SK-N-SH (cell line): ENCODE measurements at regions not wholly inside any gene's neighbourhood (a gene's known extent, or its start where the extent isn't known, plus 50 kb on each side); places are given as distances from the start of the nearest gene placed in this dataset.

ENCODE experiments used
- CTCF ChIA-PET: fragments of 300-600, 350-600 bp; formaldehyde crosslinking; extraction: SDS; loops from one replicate; lab custom pipeline; 2021; lab: Yijun Ruan, JAX
- POLR2A ChIA-PET: fragments of 350-600 bp; sonication (Branson Sonifier 250); formaldehyde crosslinking; extraction: SDS; loops from one replicate; lab custom pipeline; 2020; ENCODE audit warnings: antibody characterized with exemption, inconsistent platforms; lab: Yijun Ruan, JAX
- DNase-seq: peaks from one replicate; pipeline ENCODE4 v3.0.0; 2012
- H2AFZ ChIP-seq: fragments of 200-600 bp; sonication (generic); 2 replicates; pipeline ENCODE4 v1.8.1; 2016; ENCODE audit warnings: antibody characterized with exemption, mild to moderate bottlenecking, low read depth
- H3F3A ChIP-seq: fragments of 200-600 bp; sonication (generic); replicated peaks from 2 replicates; pipeline ENCODE3; 2016; ENCODE audit warnings: antibody characterized with exemption, mild to moderate bottlenecking; ENCODE audit not compliant: insufficient read depth
- H3K27ac ChIP-seq, 2 experiments: fragments of 200-500 bp in 1 of 2; fragments of 200-600 bp in 1 of 2; sonication (Bioruptor generic) in 1 of 2; sonication (generic), shearing (Covaris generic) in 1 of 2; 2 replicates each; pipeline versions ENCODE4 v1.5.1 to v1.6.1; 2014 to 2016; ENCODE audit warnings: low read depth in 2 of 2, inconsistent platforms in 1 of 2, low read length in 1 of 2, mild to moderate bottlenecking in 1 of 2, mixed read lengths in 1 of 2
- H3K27me3 ChIP-seq: fragments of 200-600 bp; sonication (generic), shearing (Covaris generic); 2 replicates; pipeline ENCODE4 v1.6.1; 2016; ENCODE audit warnings: mixed run types; ENCODE audit not compliant: insufficient read depth
- H3K36me3 ChIP-seq, 2 experiments: fragments of 200-500 bp in 1 of 2; fragments of 200-600 bp in 1 of 2; sonication (Bioruptor generic) in 1 of 2; sonication (generic) in 1 of 2; replicated peaks in 1 of 2; 2 replicates each; pipeline versions ENCODE3 to v1.5.1; 2014 to 2016; ENCODE audit warnings: low read length in 1 of 2, mild to moderate bottlenecking in 1 of 2; ENCODE audit not compliant: insufficient read depth in 2 of 2, control insufficient read depth in 1 of 2
- H3K4me1 ChIP-seq, 2 experiments: fragments of 200-500 bp in 1 of 2; fragments of 200-600 bp in 1 of 2; sonication (Bioruptor generic) in 1 of 2; sonication (generic), shearing (Covaris generic) in 1 of 2; 2 replicates each; pipeline versions ENCODE4 v1.5.1 to v1.6.1; 2014 to 2016; ENCODE audit warnings: low read depth in 1 of 2, low read length in 1 of 2, mixed run types in 1 of 2; ENCODE audit not compliant: insufficient read depth in 2 of 2, control insufficient read depth in 1 of 2
- H3K4me2 ChIP-seq: fragments of 200-600 bp; sonication (generic), shearing (Covaris generic); 2 replicates; pipeline ENCODE4 v1.6.1; 2017; ENCODE audit warnings: mixed run types
- H3K4me3 ChIP-seq, 2 experiments: fragments of 200-500 bp in 1 of 2; fragments of 200-600 bp in 1 of 2; sonication (Bioruptor generic) in 1 of 2; sonication (generic), shearing (Covaris generic) in 1 of 2; 2 replicates each; pipeline versions ENCODE4 v1.5.1 to v1.8.1; 2014 to 2016; ENCODE audit warnings: low read depth in 2 of 2, inconsistent platforms in 1 of 2, low read length in 1 of 2, mild to moderate bottlenecking in 1 of 2, mixed read lengths in 1 of 2, moderate library complexity in 1 of 2
- H3K79me2 ChIP-seq: fragments of 200-600 bp; sonication (generic); 2 replicates; pipeline ENCODE4 v1.8.1; 2017; ENCODE audit warnings: mild to moderate bottlenecking; ENCODE audit not compliant: insufficient read depth
- H3K9ac ChIP-seq: fragments of 200-600 bp; sonication (generic); 2 replicates; pipeline ENCODE4 v1.6.1; 2017; ENCODE audit warnings: mixed run types
- H3K9me2 ChIP-seq: fragments of 200-600 bp; sonication (generic); 2 replicates; pipeline ENCODE4 v1.6.1; 2017; ENCODE audit warnings: mixed run types
- H3K9me3 ChIP-seq: fragments of 200-600 bp; sonication (generic); 2 replicates; pipeline ENCODE4 v1.6.1; 2017; ENCODE audit warnings: mixed run types, mild to moderate bottlenecking, moderate library complexity
- H4K20me1 ChIP-seq: fragments of 200-600 bp; sonication (generic); 2 replicates; pipeline ENCODE4 v1.6.1; 2017; ENCODE audit warnings: mild to moderate bottlenecking, mixed run types; ENCODE audit not compliant: insufficient read depth
- EZH2phosphoT487 ChIP-seq: fragments of 200-600 bp; sonication (generic); IDR thresholded peaks from 2 replicates; pipeline ENCODE4 v1.6.1; 2017; ENCODE audit warnings: low read depth, mixed run types, mild to moderate bottlenecking, antibody characterized with exemption, moderate library complexity, borderline replicate concordance
- FOSL2 ChIP-seq: IDR thresholded peaks from 2 replicates; pipeline ENCODE4 v1.4.0; 2012; ENCODE audit warnings: low read depth, mild to moderate bottlenecking, moderate library complexity, borderline replicate concordance
- FOXJ3 ChIP-seq: sonication (generic); formaldehyde crosslinking; IDR thresholded peaks from 2 replicates; pipeline ENCODE4 v1.5.1; 2020; ENCODE audit warnings: mild to moderate bottlenecking, missing genetic modification reagents
- FOXM1 ChIP-seq: IDR thresholded peaks from 2 replicates; pipeline ENCODE4 v1.4.0; 2012; ENCODE audit warnings: low read depth, mild to moderate bottlenecking
- MEF2A ChIP-seq: IDR thresholded peaks from 2 replicates; pipeline ENCODE4 v1.4.0; 2012; ENCODE audit warnings: low read depth, borderline replicate concordance
- MXI1 ChIP-seq: IDR thresholded peaks from 2 replicates; pipeline ENCODE4 v1.6.1; 2012; ENCODE audit warnings: mild to moderate bottlenecking, low read depth, low read length, improper control_type of control experiment
- RCOR1 ChIP-seq: fragments of 150-350 bp; IDR thresholded peaks from 2 replicates; pipeline ENCODE4 v1.6.1; 2017; ENCODE audit warnings: antibody characterized with exemption, low read length
- SIN3A ChIP-seq: IDR thresholded peaks from 2 replicates; pipeline ENCODE4 v1.6.1; 2012; ENCODE audit warnings: low read depth, mild to moderate bottlenecking, low read length, moderate library complexity, borderline replicate concordance
- SMC3 ChIP-seq: IDR thresholded peaks from 2 replicates; pipeline ENCODE4 v1.6.1; 2012; ENCODE audit warnings: low read depth, low read length, improper control_type of control experiment
- YY1 ChIP-seq: IDR thresholded peaks from 2 replicates; pipeline ENCODE4 v1.4.0; 2012; ENCODE audit warnings: low read depth, mild to moderate bottlenecking
- whole genome bisulfite sequencing: methylation state at CpG from one replicate; pipeline ENCODE4 v1.1.6; 2017; ENCODE audit warnings: low lambda C conversion rate; 5-methylcytosine and 5-hydroxymethylcytosine counted together
- TF ChIP-seq, protein P1 (sequence below): IDR thresholded peaks from 2 replicates; pipeline ENCODE4 v1.4.0; 2012; ENCODE audit warnings: low read depth
- TF ChIP-seq, protein P2 (sequence below): fragments of 200-600 bp; sonication (generic); IDR thresholded peaks from 2 replicates; pipeline ENCODE4 v1.6.1; 2017; ENCODE audit warnings: antibody characterized with exemption, mild to moderate bottlenecking, moderate library complexity

DNA sequence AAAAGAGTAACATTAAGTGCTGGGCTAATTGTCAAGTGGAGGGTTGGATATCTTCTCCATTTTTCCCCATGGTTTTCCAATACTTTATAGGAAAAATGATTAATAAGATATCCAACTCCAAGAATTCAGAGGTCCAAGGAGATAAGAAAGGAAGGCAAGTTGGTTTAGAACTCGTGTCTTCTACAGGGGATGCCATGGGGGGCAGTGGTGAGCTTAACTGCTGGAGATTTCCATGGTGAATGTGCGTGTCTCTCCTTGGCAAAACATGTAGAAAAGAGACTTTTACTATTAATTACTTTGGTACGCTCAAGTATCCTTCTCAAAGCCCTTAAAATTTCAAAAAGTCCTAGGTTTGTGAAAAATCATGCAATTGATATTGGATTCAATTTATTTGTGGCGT lies 982.9 kb upstream of the RBFOX1 start:
- H3K27me3 ChIP-seq: no peaks in the 10 kb centered on the region
- no peak for TF ChIP-seq YY1
- TF ChIP-seq, protein P1, sequence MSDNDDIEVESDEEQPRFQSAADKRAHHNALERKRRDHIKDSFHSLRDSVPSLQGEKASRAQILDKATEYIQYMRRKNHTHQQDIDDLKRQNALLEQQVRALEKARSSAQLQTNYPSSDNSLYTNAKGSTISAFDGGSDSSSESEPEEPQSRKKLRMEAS: no peak
- no peak for TF ChIP-seq SIN3A
- TF ChIP-seq, all 33 proteins: peak for 0
- Histone ChIP-seq H3K9me3 (no peaks in the 10 kb centered on the region), H3K9ac (no peak overlapping the region), H4K20me1 (no peaks in the 10 kb centered on the region), H2AFZ (no peak overlapping the region), H3K4me2 (no peak overlapping the region), H3K4me3 (no peak overlapping the region), H3K79me2 (no peaks in the 10 kb centered on the region), H3K4me1 (no peaks in the 10 kb centered on the region), H3K36me3 (no peaks in the 10 kb centered on the region), H3K27ac (no peak overlapping the region), H3F3A (no peaks in the 10 kb centered on the region), H3K9me2 (no peaks in the 10 kb centered on the region)
- no peak for DNase-seq
- POLR2A ChIA-PET: no interaction called here
- 22% methylated on average over 4 of the region's 4 CpGs for WGBS
- CTCF ChIA-PET: interaction anchor here (1.5 kb wide), 1 partner anchor 8 kb away, joined by 5 read pairs; no protein-coding TSS in a partner anchor

DNA sequence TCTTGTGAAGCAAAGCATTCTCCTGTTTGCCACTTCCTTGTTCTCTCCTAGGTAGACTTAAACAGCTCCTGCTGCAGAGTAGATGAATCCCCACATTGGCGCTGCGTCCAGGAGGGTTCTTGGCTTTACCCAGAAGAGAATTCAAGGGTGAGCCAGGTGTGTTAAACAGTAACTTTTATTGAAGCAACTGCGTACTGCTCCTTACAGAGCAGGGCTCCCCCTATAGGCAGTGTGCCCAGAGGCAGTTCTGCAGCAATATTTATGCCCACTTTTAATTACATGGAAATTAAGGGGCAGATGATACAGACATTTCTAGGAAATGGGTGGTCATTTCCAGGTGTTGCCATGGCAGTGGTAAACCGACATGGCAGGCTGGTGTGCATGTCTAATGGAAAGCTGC lies 987.6 kb upstream of the RBFOX1 start:
- POLR2A ChIA-PET: no interaction called here
- Histone ChIP-seq H3K27ac (no peak overlapping the region), H3K4me1 (no peaks in the 10 kb centered on the region), H3K36me3 (no peaks in the 10 kb centered on the region), H3K9me2 (no peaks in the 10 kb centered on the region), H3K27me3 (no peaks in the 10 kb centered on the region), H3F3A (no peaks in the 10 kb centered on the region), H2AFZ (no peak overlapping the region), H3K4me2 (no peak overlapping the region), H4K20me1 (no peaks in the 10 kb centered on the region), H3K4me3 (no peak overlapping the region), H3K9me3 (no peaks in the 10 kb centered on the region), H3K9ac (no peak overlapping the region), H3K79me2 (no peaks in the 10 kb centered on the region)
- CTCF ChIA-PET: interaction anchor here (0.7 kb wide), 1 partner anchor 228 kb away, joined by 3 read pairs; no protein-coding TSS in a partner anchor
- DNase-seq: no peak
- TF ChIP-seq SMC3 (no peak), FOXM1 (no peak), MEF2A (no peak), RCOR1 (no peak), MXI1 (no peak), FOXJ3 (CRISPR knock-in tag) (no peak), FOSL2 (no peak), EZH2phosphoT487 (no peak)
- TF ChIP-seq, protein P2, sequence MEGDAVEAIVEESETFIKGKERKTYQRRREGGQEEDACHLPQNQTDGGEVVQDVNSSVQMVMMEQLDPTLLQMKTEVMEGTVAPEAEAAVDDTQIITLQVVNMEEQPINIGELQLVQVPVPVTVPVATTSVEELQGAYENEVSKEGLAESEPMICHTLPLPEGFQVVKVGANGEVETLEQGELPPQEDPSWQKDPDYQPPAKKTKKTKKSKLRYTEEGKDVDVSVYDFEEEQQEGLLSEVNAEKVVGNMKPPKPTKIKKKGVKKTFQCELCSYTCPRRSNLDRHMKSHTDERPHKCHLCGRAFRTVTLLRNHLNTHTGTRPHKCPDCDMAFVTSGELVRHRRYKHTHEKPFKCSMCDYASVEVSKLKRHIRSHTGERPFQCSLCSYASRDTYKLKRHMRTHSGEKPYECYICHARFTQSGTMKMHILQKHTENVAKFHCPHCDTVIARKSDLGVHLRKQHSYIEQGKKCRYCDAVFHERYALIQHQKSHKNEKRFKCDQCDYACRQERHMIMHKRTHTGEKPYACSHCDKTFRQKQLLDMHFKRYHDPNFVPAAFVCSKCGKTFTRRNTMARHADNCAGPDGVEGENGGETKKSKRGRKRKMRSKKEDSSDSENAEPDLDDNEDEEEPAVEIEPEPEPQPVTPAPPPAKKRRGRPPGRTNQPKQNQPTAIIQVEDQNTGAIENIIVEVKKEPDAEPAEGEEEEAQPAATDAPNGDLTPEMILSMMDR: no peak
- WGBS: 49% methylated on average over 4 of the region's 4 CpGs
